ENCODE measurements at regions not wholly inside any gene's neighbourhood (a gene's known extent, or its start where the extent isn't known, plus 50 kb on each side); places are given as distances from the start of the nearest gene placed in this dataset.

GRCh38 chr4:102405821-102406401 lies 60.6 kb upstream of the SLC39A8 start:
- TF ChIP-seq POLR2A (IDR thresholded peaks at IDR 0.05; ENCODE audit: borderline replicate concordance, extremely low read depth, insufficient read depth, insufficient read length), result no peak
- TF ChIP-seq CTCF (IDR thresholded peaks at IDR 0.05 in 2 of 3, conservative IDR thresholded peaks at IDR 0.05 in 1 of 3; ENCODE audit: borderline replicate concordance in 1 of 3, insufficient read depth in 1 of 3, low read depth in 2 of 3, low read length in 2 of 3), result no peak
- no peak for TF ChIP-seq JUND (IDR thresholded peaks at IDR 0.05)
- TF ChIP-seq ATF3 (IDR thresholded peaks at IDR 0.05), result no peak
- no peak for TF ChIP-seq EZH2phosphoT487 (IDR thresholded peaks at IDR 0.05; ENCODE audit: borderline replicate concordance)
- no peak for TF ChIP-seq FOSL1 (IDR thresholded peaks at IDR 0.05; ENCODE audit: low read depth)
- no peak for TF ChIP-seq RAD21 (IDR thresholded peaks at IDR 0.05; ENCODE audit: low read depth)
- no peak for TF ChIP-seq ZNF274 (IDR thresholded peaks at IDR 0.05; ENCODE audit: low read depth, low read length)
- no peak for TF ChIP-seq YY1 (IDR thresholded peaks at IDR 0.05; ENCODE audit: extremely low read depth, insufficient replicate concordance, low read depth, low read length)
